ENCODE measurements at regions not wholly inside any gene's neighbourhood (a gene's known extent, or its start where the extent isn't known, plus 50 kb on each side); places are given as distances from the start of the nearest gene placed in this dataset.
"Not testable (repeated sequence)": the region's sequence is repeated elsewhere in the genome, so short reads cannot be mapped to it uniquely, and the experiment has no call there.

- no peak overlapping the region for H3K4me3 ChIP-seq (ENCODE audit: low read depth, low read length)
- TF ChIP-seq, protein P1, sequence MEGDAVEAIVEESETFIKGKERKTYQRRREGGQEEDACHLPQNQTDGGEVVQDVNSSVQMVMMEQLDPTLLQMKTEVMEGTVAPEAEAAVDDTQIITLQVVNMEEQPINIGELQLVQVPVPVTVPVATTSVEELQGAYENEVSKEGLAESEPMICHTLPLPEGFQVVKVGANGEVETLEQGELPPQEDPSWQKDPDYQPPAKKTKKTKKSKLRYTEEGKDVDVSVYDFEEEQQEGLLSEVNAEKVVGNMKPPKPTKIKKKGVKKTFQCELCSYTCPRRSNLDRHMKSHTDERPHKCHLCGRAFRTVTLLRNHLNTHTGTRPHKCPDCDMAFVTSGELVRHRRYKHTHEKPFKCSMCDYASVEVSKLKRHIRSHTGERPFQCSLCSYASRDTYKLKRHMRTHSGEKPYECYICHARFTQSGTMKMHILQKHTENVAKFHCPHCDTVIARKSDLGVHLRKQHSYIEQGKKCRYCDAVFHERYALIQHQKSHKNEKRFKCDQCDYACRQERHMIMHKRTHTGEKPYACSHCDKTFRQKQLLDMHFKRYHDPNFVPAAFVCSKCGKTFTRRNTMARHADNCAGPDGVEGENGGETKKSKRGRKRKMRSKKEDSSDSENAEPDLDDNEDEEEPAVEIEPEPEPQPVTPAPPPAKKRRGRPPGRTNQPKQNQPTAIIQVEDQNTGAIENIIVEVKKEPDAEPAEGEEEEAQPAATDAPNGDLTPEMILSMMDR (IDR thresholded peaks at IDR 0.05; ENCODE audit: insufficient read depth, low read length, missing control alignments), result no peak
- ChIA-PET POLR2A (no interaction called here), CTCF (no interaction called here)
- DNase-seq (ENCODE audit: low read depth, low spot score), result no peak
These were observed 133.2 kb downstream of the LRIG2 start for GRCh38 chr1:113205980-113206766.

GRCh38 chr1:113207019-113207418 lies 134.0 kb downstream of the LRIG2 start:
- no peak for DNase-seq (ENCODE audit: low read depth, low spot score)
- ChIA-PET CTCF (no interaction called here), POLR2A (no interaction called here)
- TF ChIP-seq, protein P1 (IDR thresholded peaks at IDR 0.05; ENCODE audit: insufficient read depth, low read length, missing control alignments), result no peak
- H3K4me3 ChIP-seq (ENCODE audit: low read depth, low read length), result no peak overlapping the region

GRCh38 chr1:113207457-113207856 lies 134.5 kb downstream of the LRIG2 start:
- TF ChIP-seq, protein P1 (IDR thresholded peaks at IDR 0.05; ENCODE audit: insufficient read depth, low read length, missing control alignments), result no peak
- no peak overlapping the region for H3K4me3 ChIP-seq (ENCODE audit: low read depth, low read length)
- ChIA-PET POLR2A (interaction anchor here (0.6 kb wide), 1 partner anchor 1304 kb away, joined by 4 read pairs; no protein-coding TSS in a partner anchor), CTCF (no interaction called here)
- DNase-seq (ENCODE audit: low read depth, low spot score), result no peak

GRCh38 chr1:113208425-113208824 lies 135.4 kb downstream of the LRIG2 start:
- H3K4me3 ChIP-seq (ENCODE audit: low read depth, low read length); POLR2A ChIA-PET; CTCF ChIA-PET; DNase-seq (ENCODE audit: low read depth, low spot score): not testable (repeated sequence)

DNA sequence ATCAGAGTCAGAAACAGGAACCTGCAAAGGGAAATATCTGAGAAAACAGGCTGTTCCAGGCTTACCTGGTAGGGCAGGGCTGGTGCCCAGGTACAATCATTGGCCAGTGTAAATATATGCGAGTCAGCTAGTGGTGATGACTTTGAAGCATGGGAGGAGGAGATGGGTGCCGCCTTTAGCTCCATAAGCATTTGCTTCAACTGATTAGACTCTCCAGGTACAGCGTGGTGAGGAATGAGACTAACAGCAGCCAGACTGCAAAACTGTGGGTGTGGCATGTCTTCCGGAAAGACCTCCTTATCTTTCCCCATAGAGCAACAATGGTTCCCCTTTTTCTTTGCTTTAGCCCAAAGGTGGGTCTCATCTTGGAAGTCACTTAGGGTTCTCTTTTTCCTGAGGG lies 137.2 kb downstream of the LRIG2 start:
- ChIA-PET CTCF (no interaction called here), POLR2A (no interaction called here)
- TF ChIP-seq, protein P1 (IDR thresholded peaks at IDR 0.05; ENCODE audit: insufficient read depth, low read length, missing control alignments), result no peak
- no peak for DNase-seq (ENCODE audit: low read depth, low spot score)
- H3K4me3 ChIP-seq (ENCODE audit: low read depth, low read length), result no peak overlapping the region

DNA sequence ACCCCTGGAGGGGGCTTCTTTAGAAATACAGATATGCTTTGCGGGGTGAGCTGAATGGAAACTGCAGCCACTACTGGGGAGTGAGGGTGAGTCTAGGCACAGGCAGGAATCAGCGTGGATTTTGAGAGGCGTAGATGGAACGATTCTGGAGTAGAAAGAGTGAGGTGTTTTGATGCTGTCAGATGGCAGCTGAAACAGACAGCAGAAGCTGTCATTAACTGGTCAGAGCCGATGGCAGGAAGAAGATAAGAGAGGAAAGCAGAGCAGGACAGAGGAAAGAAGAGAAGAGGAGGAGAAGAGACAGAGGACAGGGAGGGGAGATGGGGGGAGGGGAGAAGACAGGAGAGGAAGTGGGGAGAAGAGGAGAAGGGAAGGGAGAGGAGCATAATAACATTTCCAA lies 138.5 kb downstream of the LRIG2 start:
- no peak for DNase-seq (ENCODE audit: low read depth, low spot score)
- POLR2A ChIA-PET, result no interaction called here
- CTCF ChIA-PET, result no interaction called here

More for the DNA sequence above, 138.5 kb downstream of the LRIG2 start:
- H3K4me3 ChIP-seq (ENCODE audit: low read depth, low read length), result no peak overlapping the region
- TF ChIP-seq, protein P1 (IDR thresholded peaks at IDR 0.05; ENCODE audit: insufficient read depth, low read length, missing control alignments), result no peak

All from AG04449 (cell line).